Prostate gland (tissue), 2 donors: ENCODE measurements at regions not wholly inside any gene's neighbourhood (a gene's known extent, or its start where the extent isn't known, plus 50 kb on each side); places are given as distances from the start of the nearest gene placed in this dataset.

Experiments
- DNase-seq: peaks from one replicate; pipeline ENCODE4 v3.0.0-alpha.2; 2019; ENCODE audit warnings: low spot score
- H3K27ac ChIP-seq, 2 donors: fragments of 200-600 bp; sonication (generic); 2 replicates each; pipeline ENCODE4 v1.5.1; 2017 to 2019
- H3K27me3 ChIP-seq: fragments of 200-600 bp; sonication (generic); replicated peaks from 2 replicates; pipeline ENCODE4 v1.5.1; 2019; ENCODE audit not compliant: insufficient read depth
- H3K36me3 ChIP-seq, 2 donors: fragments of 200-600 bp; sonication (generic); 1 replicate in 1 of 2; 2 replicates in 1 of 2; pipeline versions ENCODE4 v1.5.1 to v1.8.1; 2017 to 2019
- H3K4me1 ChIP-seq: fragments of 200-600 bp; sonication (generic); replicated peaks from 2 replicates; pipeline ENCODE4 v1.5.1; 2019
- H3K4me3 ChIP-seq, 2 donors: fragments of 200-600 bp; sonication (generic); 2 replicates each; pipeline ENCODE4 v1.5.1; 2017 to 2019
- H3K9me3 ChIP-seq: fragments of 200-600 bp; sonication (generic); 2 replicates; pipeline ENCODE4 v1.5.1; 2017
- POLR2A ChIP-seq: fragments of 450-650 bp; IDR thresholded peaks from one replicate; pipeline ENCODE4 v1.6.1; 2016; ENCODE audit warnings: antibody characterized with exemption, mild to moderate bottlenecking
- POLR2AphosphoS5 ChIP-seq: sonication (generic); formaldehyde crosslinking; IDR thresholded peaks from one replicate; pipeline ENCODE4 v1.6.1; 2017; ENCODE audit warnings: antibody characterized with exemption
- WGBS: methylation state at CpG from one replicate; pipeline ENCODE4 v1.1.5; 2018; 5-methylcytosine and 5-hydroxymethylcytosine counted together
- intact Hi-C: fragments of 100-400 bp; cut with DNase I; formaldehyde crosslinking; loops from one replicate; pipeline ENCODE4 v1.14.2; 2022
- TF ChIP-seq, protein P1 (sequence below), 4 experiments: fragments of 200-600 bp in 2 of 4; fragments of 450-650 bp in 2 of 4; sonication (generic) in 2 of 4; IDR thresholded peaks; 1 replicate in 3 of 4; 2 replicates in 1 of 4; pipeline ENCODE4 v1.5.1; 2016 to 2019; ENCODE audit warnings: antibody characterized with exemption in 4 of 4, mild to moderate bottlenecking in 2 of 4, moderate library complexity in 2 of 4

DNA sequence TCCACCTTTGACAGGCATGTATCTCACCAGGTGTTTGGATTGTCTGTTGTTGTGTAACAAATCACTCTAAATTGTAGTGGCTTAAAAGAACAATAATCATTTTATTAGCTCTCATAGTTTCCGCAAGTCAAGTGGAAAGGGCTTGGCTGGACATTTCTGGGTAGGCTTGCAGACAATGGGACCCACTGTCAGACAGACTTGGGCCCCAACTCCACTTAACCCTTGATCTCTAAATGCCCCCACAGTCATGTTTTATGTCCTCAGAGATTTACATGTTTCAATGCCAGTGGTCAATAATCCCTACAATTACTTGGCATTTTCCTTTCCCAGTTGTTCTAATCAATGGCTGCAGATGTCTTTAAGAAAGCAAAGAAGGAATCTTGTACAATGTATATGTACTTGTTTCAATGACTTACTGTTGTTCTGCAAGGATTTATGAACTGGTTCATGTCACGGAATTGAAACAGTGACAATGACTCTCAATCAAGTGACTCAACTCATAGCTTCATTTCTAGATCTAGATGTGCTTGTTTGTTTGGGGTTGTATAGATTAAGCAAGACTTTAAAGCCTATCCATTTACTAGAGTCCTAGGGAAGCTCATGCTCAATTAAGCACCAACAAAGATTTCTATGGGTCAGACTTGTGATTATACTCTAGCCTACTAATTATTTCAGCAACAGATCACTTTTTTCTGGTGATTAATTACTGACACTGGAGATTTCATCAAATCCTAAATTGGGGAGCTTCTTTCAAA, 510.1 kb upstream of the NBEA start:
- Histone ChIP-seq H3K36me3 (no peaks in the 10 kb centered on the region), H3K27ac (no peak overlapping the region), H3K4me1 (no peaks in the 10 kb centered on the region), H3K4me3 (no peak overlapping the region), H3K27me3 (no peaks in the 10 kb centered on the region), H3K9me3 (no peaks in the 10 kb centered on the region)
- WGBS = 64% methylated on average over 2 of the region's 2 CpGs
- no peak for TF ChIP-seq POLR2AphosphoS5
- no peak for TF ChIP-seq POLR2A
- TF ChIP-seq, protein P1, sequence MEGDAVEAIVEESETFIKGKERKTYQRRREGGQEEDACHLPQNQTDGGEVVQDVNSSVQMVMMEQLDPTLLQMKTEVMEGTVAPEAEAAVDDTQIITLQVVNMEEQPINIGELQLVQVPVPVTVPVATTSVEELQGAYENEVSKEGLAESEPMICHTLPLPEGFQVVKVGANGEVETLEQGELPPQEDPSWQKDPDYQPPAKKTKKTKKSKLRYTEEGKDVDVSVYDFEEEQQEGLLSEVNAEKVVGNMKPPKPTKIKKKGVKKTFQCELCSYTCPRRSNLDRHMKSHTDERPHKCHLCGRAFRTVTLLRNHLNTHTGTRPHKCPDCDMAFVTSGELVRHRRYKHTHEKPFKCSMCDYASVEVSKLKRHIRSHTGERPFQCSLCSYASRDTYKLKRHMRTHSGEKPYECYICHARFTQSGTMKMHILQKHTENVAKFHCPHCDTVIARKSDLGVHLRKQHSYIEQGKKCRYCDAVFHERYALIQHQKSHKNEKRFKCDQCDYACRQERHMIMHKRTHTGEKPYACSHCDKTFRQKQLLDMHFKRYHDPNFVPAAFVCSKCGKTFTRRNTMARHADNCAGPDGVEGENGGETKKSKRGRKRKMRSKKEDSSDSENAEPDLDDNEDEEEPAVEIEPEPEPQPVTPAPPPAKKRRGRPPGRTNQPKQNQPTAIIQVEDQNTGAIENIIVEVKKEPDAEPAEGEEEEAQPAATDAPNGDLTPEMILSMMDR (IDR thresholded peaks at IDR 0.05) = no peak
- intact Hi-C loops = no loop called here
- DNase-seq = no peak

DNA sequence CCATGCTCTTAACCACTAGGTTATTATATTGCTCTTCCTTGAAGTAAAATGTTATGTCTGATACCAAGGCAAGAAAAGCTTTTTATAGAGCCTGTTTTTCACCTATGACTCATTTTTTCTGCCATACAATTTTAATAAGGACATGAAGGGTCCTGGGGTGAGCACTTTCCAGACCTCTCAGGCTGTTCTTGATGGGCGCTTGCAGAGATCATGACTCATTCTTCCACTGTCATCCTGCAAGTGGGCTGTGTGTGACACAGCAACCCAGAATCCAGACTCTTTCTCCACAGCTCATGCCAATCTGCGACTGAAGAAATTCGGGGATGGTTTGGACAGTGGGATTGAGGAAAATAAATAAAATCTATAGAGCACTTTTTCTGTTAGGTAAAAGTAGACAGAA, 506.7 kb upstream of the NBEA start:
- intact Hi-C loops = no loop called here
- no peaks in the 10 kb centered on the region for H3K4me1 ChIP-seq
- 59% methylated on average over 3 of the region's 3 CpGs for WGBS
- H3K27ac ChIP-seq = no peak overlapping the region
- no peak overlapping the region for H3K4me3 ChIP-seq
- H3K9me3 ChIP-seq = no peaks in the 10 kb centered on the region
- no peaks in the 10 kb centered on the region for H3K27me3 ChIP-seq
- no peak for TF ChIP-seq POLR2AphosphoS5
- TF ChIP-seq, protein P1 (IDR thresholded peaks at IDR 0.05) = no peak
- no peak for TF ChIP-seq POLR2A
- no peak for DNase-seq
- no peaks in the 10 kb centered on the region for H3K36me3 ChIP-seq

DNA sequence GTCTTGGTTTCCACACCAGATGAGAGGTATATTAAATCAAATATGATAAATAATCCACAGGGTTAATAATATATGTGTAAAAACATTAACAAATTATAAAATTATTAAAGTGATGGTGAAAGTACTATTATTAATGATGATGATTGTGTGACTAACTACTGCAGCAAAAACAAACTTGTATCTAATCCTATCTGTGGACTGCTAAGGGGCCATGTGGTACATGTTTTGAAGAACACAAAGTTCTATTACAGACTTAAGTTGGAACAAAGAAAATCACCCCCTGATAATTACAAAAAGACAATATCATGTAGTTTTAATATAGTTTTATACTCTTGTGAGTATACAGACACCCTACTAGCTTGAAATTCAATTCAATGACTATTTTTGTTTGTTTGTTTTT, 504.2 kb upstream of the NBEA start:
- H3K36me3 ChIP-seq = no peaks in the 10 kb centered on the region
- H3K27ac ChIP-seq = no peak overlapping the region
- H3K4me1 ChIP-seq = no peaks in the 10 kb centered on the region
- H3K27me3 ChIP-seq = no peaks in the 10 kb centered on the region
- intact Hi-C loops = no loop called here
- DNase-seq = no peak
- TF ChIP-seq, protein P1 (IDR thresholded peaks at IDR 0.05) = no peak
- TF ChIP-seq POLR2A = no peak
- no peak for TF ChIP-seq POLR2AphosphoS5
- H3K4me3 ChIP-seq = no peak overlapping the region
- H3K9me3 ChIP-seq = no peaks in the 10 kb centered on the region

DNA sequence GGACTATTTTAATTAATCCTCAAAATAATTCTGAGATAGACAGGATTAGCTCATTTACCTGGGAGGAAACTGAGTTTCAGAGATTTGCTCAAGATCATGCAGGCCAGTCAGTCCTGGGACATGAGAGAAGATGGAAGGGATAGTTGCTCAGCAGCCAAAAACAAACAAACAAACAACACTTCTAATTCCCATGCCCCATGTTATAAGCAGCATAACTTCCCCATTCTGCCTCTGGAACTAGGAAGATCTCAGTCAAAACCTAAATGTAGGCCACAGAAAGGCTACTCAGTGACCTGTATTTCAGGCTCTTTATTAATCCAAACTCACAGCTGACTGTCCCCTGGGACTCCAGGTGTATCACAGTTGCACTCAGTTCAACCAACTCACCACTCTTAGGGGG, 489.2 kb upstream of the NBEA start:
- H3K4me3 ChIP-seq = no peak overlapping the region
- H3K36me3 ChIP-seq = no peaks in the 10 kb centered on the region
- H3K9me3 ChIP-seq = no peaks in the 10 kb centered on the region
- no peaks in the 10 kb centered on the region for H3K4me1 ChIP-seq
- TF ChIP-seq POLR2A (no peak), POLR2AphosphoS5 (no peak)
- TF ChIP-seq, protein P1 (IDR thresholded peaks at IDR 0.05) = no peak
- intact Hi-C loops = no loop called here
- H3K27ac ChIP-seq = no peak overlapping the region
- no peaks in the 10 kb centered on the region for H3K27me3 ChIP-seq
- DNase-seq = no peak
